Peyer's patch (tissue), 4 donors: ENCODE measurements at regions not wholly inside any gene's neighbourhood (a gene's known extent, or its start where the extent isn't known, plus 50 kb on each side); places are given as distances from the start of the nearest gene placed in this dataset.

ENCODE experiments used
- CTCF ChIP-seq, 6 experiments: fragments of 450-650 bp in 4 of 6; fragments of 200-600 bp in 2 of 6; sonication (generic) in 1 of 6; IDR thresholded peaks; one replicate each; pipeline ENCODE4 v1.5.1; 2017 to 2019; ENCODE audit warnings: antibody characterized with exemption in 6 of 6, mild to moderate bottlenecking in 3 of 6, moderate library complexity in 1 of 6
- POLR2A ChIP-seq, 2 donors: fragments of 450-650 bp; IDR thresholded peaks; one replicate each; pipeline ENCODE4 v1.5.1; 2017; ENCODE audit warnings: antibody characterized with exemption in 2 of 2, mild to moderate bottlenecking in 2 of 2, moderate library complexity in 2 of 2

- TF ChIP-seq CTCF (IDR thresholded peaks at IDR 0.05) (no peak), POLR2A (IDR thresholded peaks at IDR 0.05) (no peak)
These were observed 225.6 kb downstream of the ARL4A start for GRCh38 chr7:12913002-12913401.
